GM12878 (cell line): ENCODE measurements at regions not wholly inside any gene's neighbourhood (a gene's known extent, or its start where the extent isn't known, plus 50 kb on each side); places are given as distances from the start of the nearest gene placed in this dataset.

Experiments
- CBX3 ChIP-seq: fragments of 200-600 bp; sonication (generic); IDR thresholded peaks from 2 replicates; pipeline ENCODE4 v1.6.1; 2016; ENCODE audit warnings: low read depth, borderline replicate concordance
- CHD2 ChIP-seq: IDR thresholded peaks from 2 replicates; pipeline ENCODE4 v1.6.1; 2011; ENCODE audit warnings: low read depth, low read length, improper control_type of control experiment, borderline replicate concordance
- DPF2 ChIP-seq: fragments of 450-650 bp; IDR thresholded peaks from 2 replicates; pipeline ENCODE4 v1.6.1; 2017; ENCODE audit warnings: mild to moderate bottlenecking
- ETV6 ChIP-seq, 2 experiments: fragments of 450-650 bp in 1 of 2; IDR thresholded peaks in 1 of 2; conservative IDR thresholded peaks in 1 of 2; 2 replicates each; pipeline ENCODE4 v1.6.1; 2014; ENCODE audit warnings: antibody characterized with exemption in 1 of 2, borderline replicate concordance in 1 of 2, low read depth in 1 of 2, mild to moderate bottlenecking in 1 of 2, moderate library complexity in 1 of 2
- IKZF1 ChIP-seq: fragments of 450-650 bp; conservative IDR thresholded peaks from 2 replicates; pipeline ENCODE4 v1.6.1; 2017; ENCODE audit warnings: antibody characterized with exemption, mild to moderate bottlenecking
- KLF5 ChIP-seq: fragments of 450-650 bp; IDR thresholded peaks from 2 replicates; pipeline ENCODE4 v1.6.1; 2014; ENCODE audit warnings: mild to moderate bottlenecking; ENCODE audit not compliant: partially characterized antibody
- NBN ChIP-seq: fragments of 450-650 bp; IDR thresholded peaks from 2 replicates; pipeline ENCODE4 v1.6.1; 2016
- NFIC ChIP-seq: IDR thresholded peaks from 2 replicates; pipeline ENCODE4 v1.6.1; 2012; ENCODE audit warnings: low read depth, mild to moderate bottlenecking, inconsistent platforms, low read length, moderate library complexity
- NR2F1 ChIP-seq: fragments of 450-650 bp; conservative IDR thresholded peaks from 2 replicates; pipeline ENCODE4 v1.6.1; 2017; ENCODE audit warnings: mild to moderate bottlenecking
- PAX5 ChIP-seq: IDR thresholded peaks from 2 replicates; pipeline ENCODE4 v1.6.1; 2011; ENCODE audit warnings: low read depth, low read length, borderline replicate concordance
- RAD21 ChIP-seq: IDR thresholded peaks from 2 replicates; pipeline ENCODE4 v1.6.1; 2011; ENCODE audit warnings: mild to moderate bottlenecking, low read depth, low read length, moderate library complexity; ENCODE audit not compliant: insufficient read depth
- RB1 ChIP-seq: fragments of 450-650 bp; formaldehyde crosslinking; IDR thresholded peaks from 2 replicates; pipeline ENCODE4 v1.6.1; 2017; ENCODE audit warnings: mild to moderate bottlenecking, borderline replicate concordance
- RUNX3 ChIP-seq: IDR thresholded peaks from 2 replicates; pipeline ENCODE4 v1.6.1; 2012; ENCODE audit warnings: low read length, inconsistent platforms
- SP1 ChIP-seq: IDR thresholded peaks from one replicate; pipeline ENCODE4 v1.6.1; 2011; ENCODE audit warnings: low read depth, low read length
- TBL1XR1 ChIP-seq: IDR thresholded peaks from 2 replicates; pipeline ENCODE4 v1.6.1; 2012; ENCODE audit warnings: low read depth, low read length, improper control_type of control experiment
- TF ChIP-seq, protein P1 (sequence below): fragments of 450-650 bp; IDR thresholded peaks from 2 replicates; pipeline ENCODE4 v1.6.1; 2017; ENCODE audit warnings: mild to moderate bottlenecking, low read depth, inconsistent platforms; ENCODE audit not compliant: poor library complexity, severe bottlenecking
- TF ChIP-seq, protein P2 (sequence below): fragments of 450-650 bp; IDR thresholded peaks from 2 replicates; pipeline ENCODE4 v1.6.1; 2017; ENCODE audit warnings: low read depth, mild to moderate bottlenecking, moderate library complexity
- TF ChIP-seq, protein P3 (sequence below): fragments of 450-650 bp; IDR thresholded peaks from 2 replicates; pipeline ENCODE4 v1.6.1; 2016; ENCODE audit warnings: mild to moderate bottlenecking
- TF ChIP-seq, protein P4 (sequence below): IDR thresholded peaks from 2 replicates; pipeline ENCODE4 v1.6.1; 2011; ENCODE audit warnings: mild to moderate bottlenecking, low read depth, low read length, moderate library complexity; ENCODE audit not compliant: insufficient replicate concordance
- TF ChIP-seq, protein P5 (sequence below): fragments of 150-350 bp; IDR thresholded peaks from 2 replicates; pipeline ENCODE4 v1.6.1; 2014; ENCODE audit warnings: mild to moderate bottlenecking, low read depth, low read length

DNA sequence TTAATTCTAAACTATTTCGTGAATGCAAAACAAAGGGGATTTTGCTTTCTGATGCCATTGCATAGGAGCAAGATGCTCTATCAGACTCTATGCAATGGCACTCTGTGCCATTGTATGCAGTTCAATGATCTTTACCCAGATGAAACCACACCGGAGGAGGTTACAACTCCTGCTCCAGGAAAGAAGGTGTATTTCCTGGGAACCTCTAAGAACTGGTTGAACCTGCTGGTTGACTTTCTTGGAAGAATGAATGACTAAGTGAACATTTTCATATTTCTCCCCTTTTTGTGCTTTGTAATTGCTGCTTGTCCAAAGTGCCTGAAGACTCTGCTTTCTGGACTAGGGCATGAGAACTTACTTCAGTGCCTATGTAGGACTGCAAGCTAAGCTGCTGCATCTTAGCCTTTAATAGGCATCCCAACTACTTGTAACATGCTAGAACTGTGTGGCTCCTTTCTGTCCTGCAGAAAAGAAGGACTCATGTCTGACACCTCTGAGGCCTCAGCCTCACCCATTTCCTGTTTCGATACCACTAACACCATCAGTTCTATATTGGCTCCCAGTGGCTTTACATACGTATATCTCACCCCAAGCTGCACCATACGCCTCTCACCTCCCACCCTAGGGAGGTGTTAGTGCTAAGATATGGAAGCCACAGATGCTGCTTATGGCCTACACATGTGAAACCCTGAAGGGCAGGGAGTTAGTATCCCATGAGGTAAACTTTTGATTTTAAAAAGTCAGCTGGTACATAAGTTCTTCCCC is 193.5 kb upstream of the CNOT2 start (continued):
- TF ChIP-seq, protein P1, sequence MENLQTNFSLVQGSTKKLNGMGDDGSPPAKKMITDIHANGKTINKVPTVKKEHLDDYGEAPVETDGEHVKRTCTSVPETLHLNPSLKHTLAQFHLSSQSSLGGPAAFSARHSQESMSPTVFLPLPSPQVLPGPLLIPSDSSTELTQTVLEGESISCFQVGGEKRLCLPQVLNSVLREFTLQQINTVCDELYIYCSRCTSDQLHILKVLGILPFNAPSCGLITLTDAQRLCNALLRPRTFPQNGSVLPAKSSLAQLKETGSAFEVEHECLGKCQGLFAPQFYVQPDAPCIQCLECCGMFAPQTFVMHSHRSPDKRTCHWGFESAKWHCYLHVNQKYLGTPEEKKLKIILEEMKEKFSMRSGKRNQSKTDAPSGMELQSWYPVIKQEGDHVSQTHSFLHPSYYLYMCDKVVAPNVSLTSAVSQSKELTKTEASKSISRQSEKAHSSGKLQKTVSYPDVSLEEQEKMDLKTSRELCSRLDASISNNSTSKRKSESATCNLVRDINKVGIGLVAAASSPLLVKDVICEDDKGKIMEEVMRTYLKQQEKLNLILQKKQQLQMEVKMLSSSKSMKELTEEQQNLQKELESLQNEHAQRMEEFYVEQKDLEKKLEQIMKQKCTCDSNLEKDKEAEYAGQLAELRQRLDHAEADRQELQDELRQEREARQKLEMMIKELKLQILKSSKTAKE = peak; percentile 94
- TF ChIP-seq KLF5 (peak; percentile 29), NBN (peak; percentile 78; the same call in 1 of the 2 replicates), DPF2 (peak; percentile 90), CHD2 (peak; percentile 71; the same call in 1 of the 2 replicates), CBX3 (no peak), SP1 (peak; percentile 13), RUNX3 (peak; percentile 64), TBL1XR1 (no peak), RB1 (no peak), IKZF1 (peak; percentile 93), NFIC (peak; percentile 33; the same call in 1 of the 2 replicates), NR2F1 (peak; percentile 69), ETV6 (conservative IDR thresholded peaks at IDR 0.05 in 1 of 2, IDR thresholded peaks at IDR 0.05 in 1 of 2; ENCODE audit: borderline replicate concordance in 1 of 2, low read depth in 1 of 2) (peak in 1 of 2 experiments; percentile 45; a peak in 1 of 4 replicates), PAX5 (peak; percentile 75; the same call in 1 of the 2 replicates), RAD21 (no peak)
- TF ChIP-seq, protein P2, sequence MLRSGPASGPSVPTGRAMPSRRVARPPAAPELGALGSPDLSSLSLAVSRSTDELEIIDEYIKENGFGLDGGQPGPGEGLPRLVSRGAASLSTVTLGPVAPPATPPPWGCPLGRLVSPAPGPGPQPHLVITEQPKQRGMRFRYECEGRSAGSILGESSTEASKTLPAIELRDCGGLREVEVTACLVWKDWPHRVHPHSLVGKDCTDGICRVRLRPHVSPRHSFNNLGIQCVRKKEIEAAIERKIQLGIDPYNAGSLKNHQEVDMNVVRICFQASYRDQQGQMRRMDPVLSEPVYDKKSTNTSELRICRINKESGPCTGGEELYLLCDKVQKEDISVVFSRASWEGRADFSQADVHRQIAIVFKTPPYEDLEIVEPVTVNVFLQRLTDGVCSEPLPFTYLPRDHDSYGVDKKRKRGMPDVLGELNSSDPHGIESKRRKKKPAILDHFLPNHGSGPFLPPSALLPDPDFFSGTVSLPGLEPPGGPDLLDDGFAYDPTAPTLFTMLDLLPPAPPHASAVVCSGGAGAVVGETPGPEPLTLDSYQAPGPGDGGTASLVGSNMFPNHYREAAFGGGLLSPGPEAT = peak; percentile 63
- TF ChIP-seq, protein P3, sequence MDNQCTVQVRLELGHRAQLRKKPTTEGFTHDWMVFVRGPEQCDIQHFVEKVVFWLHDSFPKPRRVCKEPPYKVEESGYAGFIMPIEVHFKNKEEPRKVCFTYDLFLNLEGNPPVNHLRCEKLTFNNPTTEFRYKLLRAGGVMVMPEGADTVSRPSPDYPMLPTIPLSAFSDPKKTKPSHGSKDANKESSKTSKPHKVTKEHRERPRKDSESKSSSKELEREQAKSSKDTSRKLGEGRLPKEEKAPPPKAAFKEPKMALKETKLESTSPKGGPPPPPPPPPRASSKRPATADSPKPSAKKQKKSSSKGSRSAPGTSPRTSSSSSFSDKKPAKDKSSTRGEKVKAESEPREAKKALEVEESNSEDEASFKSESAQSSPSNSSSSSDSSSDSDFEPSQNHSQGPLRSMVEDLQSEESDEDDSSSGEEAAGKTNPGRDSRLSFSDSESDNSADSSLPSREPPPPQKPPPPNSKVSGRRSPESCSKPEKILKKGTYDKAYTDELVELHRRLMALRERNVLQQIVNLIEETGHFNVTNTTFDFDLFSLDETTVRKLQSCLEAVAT = peak; percentile 63; the same call in 1 of the 2 replicates
- TF ChIP-seq, protein P4, sequence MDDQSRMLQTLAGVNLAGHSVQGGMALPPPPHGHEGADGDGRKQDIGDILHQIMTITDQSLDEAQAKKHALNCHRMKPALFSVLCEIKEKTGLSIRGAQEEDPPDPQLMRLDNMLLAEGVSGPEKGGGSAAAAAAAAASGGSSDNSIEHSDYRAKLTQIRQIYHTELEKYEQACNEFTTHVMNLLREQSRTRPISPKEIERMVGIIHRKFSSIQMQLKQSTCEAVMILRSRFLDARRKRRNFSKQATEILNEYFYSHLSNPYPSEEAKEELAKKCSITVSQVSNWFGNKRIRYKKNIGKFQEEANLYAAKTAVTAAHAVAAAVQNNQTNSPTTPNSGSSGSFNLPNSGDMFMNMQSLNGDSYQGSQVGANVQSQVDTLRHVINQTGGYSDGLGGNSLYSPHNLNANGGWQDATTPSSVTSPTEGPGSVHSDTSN = no peak
- TF ChIP-seq, protein P5, sequence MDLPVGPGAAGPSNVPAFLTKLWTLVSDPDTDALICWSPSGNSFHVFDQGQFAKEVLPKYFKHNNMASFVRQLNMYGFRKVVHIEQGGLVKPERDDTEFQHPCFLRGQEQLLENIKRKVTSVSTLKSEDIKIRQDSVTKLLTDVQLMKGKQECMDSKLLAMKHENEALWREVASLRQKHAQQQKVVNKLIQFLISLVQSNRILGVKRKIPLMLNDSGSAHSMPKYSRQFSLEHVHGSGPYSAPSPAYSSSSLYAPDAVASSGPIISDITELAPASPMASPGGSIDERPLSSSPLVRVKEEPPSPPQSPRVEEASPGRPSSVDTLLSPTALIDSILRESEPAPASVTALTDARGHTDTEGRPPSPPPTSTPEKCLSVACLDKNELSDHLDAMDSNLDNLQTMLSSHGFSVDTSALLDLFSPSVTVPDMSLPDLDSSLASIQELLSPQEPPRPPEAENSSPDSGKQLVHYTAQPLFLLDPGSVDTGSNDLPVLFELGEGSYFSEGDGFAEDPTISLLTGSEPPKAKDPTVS = no peak
